ENCODE measurements at regions not wholly inside any gene's neighbourhood (a gene's known extent, or its start where the extent isn't known, plus 50 kb on each side); places are given as distances from the start of the nearest gene placed in this dataset.

GRCh38 chrX:7689791-7690412 is 153.1 kb upstream of the VCX start:
- no peak for TF ChIP-seq FOS (IDR thresholded peaks at IDR 0.05; ENCODE audit: borderline replicate concordance, insufficient read depth, low read length)
- TF ChIP-seq MAX (IDR thresholded peaks at IDR 0.05; ENCODE audit: insufficient read depth, insufficient read length) = no peak
- no peak for TF ChIP-seq EZH2 (IDR thresholded peaks at IDR 0.05; ENCODE audit: borderline replicate concordance, low read depth, low read length, severe bottlenecking)
- TF ChIP-seq CTCF (IDR thresholded peaks at IDR 0.05; ENCODE audit: extremely low read depth in 1 of 2, insufficient read depth in 1 of 2, low read depth in 1 of 2, low read length in 2 of 2) = no peak
- TF ChIP-seq POLR2AphosphoS5 (IDR thresholded peaks at IDR 0.05; ENCODE audit: insufficient read depth, low read depth, low read length) = no peak
- no peak for TF ChIP-seq JUN (IDR thresholded peaks at IDR 0.05; ENCODE audit: borderline replicate concordance, insufficient read depth, insufficient read length, low read depth)
- TF ChIP-seq POLR2A (IDR thresholded peaks at IDR 0.05; ENCODE audit: low read depth, low read length) = no peak
- no peak for TF ChIP-seq GATA2 (IDR thresholded peaks at IDR 0.05; ENCODE audit: insufficient read depth, insufficient read length, low read depth, low read length)
- TF ChIP-seq MYC (IDR thresholded peaks at IDR 0.05; ENCODE audit: low read depth, low read length) = no peak
- dilution Hi-C loops (cut with MboI; ENCODE audit: extremely low pct_ligation_motif_present, low sequenced_read_pairs) = no loop called here
- DNase-seq (ENCODE audit: low read depth, low spot score) (no peak), FAIRE-seq (no peak)
- Histone ChIP-seq H3K4me2 (ENCODE audit: insufficient read depth, low read length) (no peak overlapping the region), H3K27me3 (ENCODE audit: control insufficient read depth in 2 of 2, insufficient read depth in 2 of 2, low read length in 2 of 2) (no peaks in the 10 kb centered on the region), H2AFZ (ENCODE audit: low read depth, low read length) (no peak overlapping the region), H3K27ac (ENCODE audit: insufficient read depth, low read depth, low read length) (no peak overlapping the region), H3K9me1 (replicated peaks; ENCODE audit: control insufficient read depth, extremely low read depth, insufficient read depth, low read length) (no peaks in the 10 kb centered on the region), H3K9me3 (replicated peaks; ENCODE audit: control insufficient read depth, insufficient read depth, low read length) (no peaks in the 10 kb centered on the region), H4K20me1 (replicated peaks; ENCODE audit: control insufficient read depth, extremely low read depth, insufficient read depth, low read length) (no peaks in the 10 kb centered on the region), H3K4me1 (ENCODE audit: control insufficient read depth, extremely low read depth, insufficient read depth, low read length) (no peaks in the 10 kb centered on the region), H3K9ac (replicated peaks; ENCODE audit: extremely low read depth, insufficient read depth, low read length) (no peak overlapping the region), H3K79me2 (ENCODE audit: control insufficient read depth, insufficient read depth, low read length) (no peaks in the 10 kb centered on the region), H3K36me3 (ENCODE audit: control insufficient read depth in 2 of 2, extremely low read depth in 1 of 2, insufficient read depth in 2 of 2, low read length in 2 of 2) (no peaks in the 10 kb centered on the region), H3K4me3 (replicated peaks in 1 of 3; ENCODE audit: insufficient read depth in 1 of 3, low read depth in 1 of 3, low read length in 3 of 3) (no peak overlapping the region)
- BruUV-seq (replicated peaks) = no TSS peak
- ChIA-PET POLR2A (no interaction called here), CTCF (no interaction called here)
- intact Hi-C loops (cut with micrococcal nuclease) = no loop called here
